VCaP (cell line): ENCODE measurements at regions not wholly inside any gene's neighbourhood (a gene's known extent, or its start where the extent isn't known, plus 50 kb on each side); places are given as distances from the start of the nearest gene placed in this dataset.

ENCODE experiments used
- H3K27ac ChIP-seq: fragments of 450-650 bp; 2 replicates; pipeline ENCODE4 v1.5.1; 2017
- CTCF ChIP-seq: fragments of 450-650 bp; conservative IDR thresholded peaks from 2 replicates; pipeline ENCODE4 v1.5.1; 2017; ENCODE audit warnings: mild to moderate bottlenecking, moderate library complexity

DNA sequence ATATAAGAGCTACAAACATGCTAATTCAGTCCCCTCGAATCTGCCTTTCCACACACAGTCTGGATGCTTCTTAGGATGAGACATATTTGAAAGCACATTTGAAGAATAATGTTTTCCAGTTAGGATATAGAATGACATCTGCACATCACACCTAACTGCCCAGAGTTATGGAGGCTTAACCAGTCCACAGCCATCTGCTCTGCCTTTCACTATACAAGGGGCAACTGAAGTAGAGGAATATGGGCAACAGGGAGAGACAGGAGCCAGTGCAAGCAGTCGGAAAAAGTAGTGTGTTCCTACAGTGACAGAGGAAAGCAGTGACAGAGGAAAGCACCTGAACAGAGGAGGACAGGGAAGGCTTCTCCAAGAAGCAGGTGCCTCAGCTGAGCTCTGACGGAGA lies 79.0 kb upstream of the CLDN18 start:
- TF ChIP-seq CTCF, result no peak
- H3K27ac ChIP-seq, result no peak overlapping the region

DNA sequence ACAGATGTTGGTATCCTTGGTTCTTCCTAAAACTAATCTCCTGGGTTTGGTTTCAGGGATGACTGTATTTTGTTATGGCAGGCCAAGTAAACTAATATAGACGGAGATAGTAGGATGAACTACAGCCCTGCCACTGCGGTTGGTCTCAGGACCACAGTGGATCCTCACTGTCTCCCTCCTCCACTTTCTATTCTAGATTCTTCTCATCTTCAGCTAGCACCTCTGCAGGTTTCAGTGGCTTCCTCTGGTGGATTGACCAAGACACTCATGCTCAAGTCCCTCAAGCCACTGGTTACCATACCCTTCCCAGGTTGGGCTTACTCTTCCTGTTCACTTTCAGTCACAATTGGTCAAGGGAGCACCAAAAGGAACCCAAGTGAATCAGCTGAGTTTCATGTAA lies 71.1 kb upstream of the CLDN18 start:
- no peak for TF ChIP-seq CTCF
- H3K27ac ChIP-seq, result no peak overlapping the region

- TF ChIP-seq CTCF, result no peak
- H3K27ac ChIP-seq, result no peak overlapping the region
These were observed 65.4 kb upstream of the CLDN18 start for GRCh38 chr3:137944593-137944992.

GRCh38 chr3:137946356-137946973 lies 63.5 kb upstream of the CLDN18 start:
- H3K27ac ChIP-seq, result no peak overlapping the region
- peak; percentile 81 for TF ChIP-seq CTCF

DNA sequence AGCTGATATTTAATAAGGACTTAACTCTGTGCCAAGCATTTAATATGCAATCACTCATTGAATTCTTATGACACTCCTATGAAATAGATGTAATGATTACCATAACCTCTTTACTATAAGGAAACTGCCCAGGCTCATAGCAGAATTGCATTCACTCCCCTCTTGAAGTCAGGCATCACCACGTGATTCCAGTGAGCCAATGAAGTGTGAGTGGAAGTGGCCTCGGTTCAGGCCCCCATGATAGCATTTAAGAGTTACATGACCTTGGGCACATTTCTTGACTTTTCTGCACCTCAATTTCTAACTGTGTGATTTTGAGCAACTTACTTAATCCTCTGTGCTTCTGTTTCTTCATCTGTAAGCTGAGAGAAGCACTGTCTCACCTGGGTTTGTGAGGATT lies 62.8 kb upstream of the CLDN18 start:
- H3K27ac ChIP-seq, result no peak overlapping the region
- no peak for TF ChIP-seq CTCF

DNA sequence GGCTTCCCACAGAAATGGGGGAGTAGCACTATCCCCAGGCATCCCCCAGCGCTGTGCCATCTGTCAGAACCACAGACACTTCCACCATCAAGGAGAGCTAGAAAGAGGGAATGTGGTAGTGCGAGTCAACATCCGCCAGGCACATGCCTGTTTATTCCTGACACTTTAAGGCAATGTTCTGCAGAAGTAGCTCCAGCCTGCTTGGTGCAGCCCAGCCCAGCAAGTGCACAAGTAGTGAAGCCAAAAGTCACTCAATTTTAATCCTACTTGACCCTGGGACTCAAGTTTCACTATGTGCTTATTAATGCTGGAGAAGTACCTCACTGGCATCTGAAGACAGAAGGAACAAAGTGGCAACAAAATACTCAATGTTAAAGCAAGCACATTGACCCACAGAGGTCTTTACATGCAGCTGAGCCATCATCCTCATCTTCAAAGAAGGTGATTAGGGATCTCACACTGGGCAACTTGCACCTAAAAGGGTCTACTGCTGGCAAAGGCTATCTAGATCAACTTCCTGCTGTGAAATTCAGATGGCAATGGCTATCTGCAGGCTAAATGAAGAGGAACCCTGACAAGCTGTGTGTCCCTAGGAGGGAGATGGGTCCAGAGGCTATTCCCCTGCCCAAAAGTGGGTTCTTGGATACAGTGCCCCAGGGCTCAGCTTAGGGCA lies 61.4 kb upstream of the CLDN18 start:
- no peak overlapping the region for H3K27ac ChIP-seq
- no peak for TF ChIP-seq CTCF

- H3K27ac ChIP-seq, result no peak overlapping the region
- no peak for TF ChIP-seq CTCF
These were observed 51.3 kb upstream of the CLDN18 start for GRCh38 chr3:137958636-137959035.
